Endothelial cell of umbilical vein (primary cell): ENCODE measurements at regions not wholly inside any gene's neighbourhood (a gene's known extent, or its start where the extent isn't known, plus 50 kb on each side); places are given as distances from the start of the nearest gene placed in this dataset.

Experiments used
- BruUV-seq: library from RNA; stranded (reverse); fragments of 400-500 nt; replicated peaks from 2 replicates; lab custom pipeline; 2021; lab: Mats Ljungman, UMichigan
- CTCF ChIA-PET: fragments of 300-600, 350-600 bp; sonication (Branson Sonifier 250); formaldehyde crosslinking; loops from one replicate; lab custom pipeline; 2021; ENCODE audit warnings: antibody characterized with exemption, inconsistent platforms; lab: Charles Lee
- POLR2A ChIA-PET: fragments of 300-600, 350-600 bp; sonication (Branson Sonifier 250); formaldehyde crosslinking; loops from one replicate; lab custom pipeline; 2021; ENCODE audit warnings: antibody characterized with exemption, inconsistent platforms; lab: Charles Lee
- DNase-seq: peaks from one replicate; pipeline ENCODE4 v3.0.0-alpha.2; 2011; ENCODE audit warnings: low read depth, low spot score
- FAIRE-seq: peaks from 2 replicates; lab custom pipeline; 2011; peaks lifted over from hg19 to GRCh38; lab: Jason Lieb, UNC
- H2AFZ ChIP-seq: 2 replicates; pipeline ENCODE4 v1.6.0; 2012; ENCODE audit warnings: low read depth, low read length, control low read depth, inconsistent platforms
- H3K27ac ChIP-seq: 2 replicates; pipeline ENCODE4 v1.5.1; 2011; ENCODE audit warnings: low read depth, mild to moderate bottlenecking, control low read depth, low read length, moderate library complexity; ENCODE audit not compliant: insufficient read depth
- H3K27me3 ChIP-seq, 2 experiments: 2 replicates each; pipeline versions ENCODE4 v1.6.0 to v1.6.1; 2011; ENCODE audit warnings: low read length in 2 of 2, mixed read lengths in 1 of 2; ENCODE audit not compliant: control insufficient read depth in 2 of 2, insufficient read depth in 2 of 2
- H3K36me3 ChIP-seq, 2 experiments: 2 replicates in 1 of 2; 3 replicates in 1 of 2; pipeline ENCODE4 v1.5.1; 2011; ENCODE audit warnings: low read length in 2 of 2, mild to moderate bottlenecking in 1 of 2, moderate library complexity in 1 of 2; ENCODE audit not compliant: control insufficient read depth in 2 of 2, insufficient read depth in 2 of 2; ENCODE audit errors: extremely low read depth in 1 of 2
- H3K4me1 ChIP-seq: 3 replicates; pipeline ENCODE4 v1.5.1; 2011; ENCODE audit warnings: mild to moderate bottlenecking, low read length; ENCODE audit not compliant: control insufficient read depth, insufficient read depth; ENCODE audit errors: extremely low read depth
- H3K4me2 ChIP-seq: 2 replicates; pipeline ENCODE4 v1.6.1; 2011; ENCODE audit warnings: low read length, control low read depth, mixed read lengths; ENCODE audit not compliant: insufficient read depth
- H3K4me3 ChIP-seq, 3 experiments: fragments of 200-600 bp in 1 of 3; sonication (generic), shearing (Covaris generic) in 1 of 3; replicated peaks in 1 of 3; 2 replicates each; pipeline ENCODE4 v1.5.1; 2011 to 2016; ENCODE audit warnings: control low read depth in 3 of 3, low read length in 3 of 3, mild to moderate bottlenecking in 2 of 3, inconsistent platforms in 1 of 3, low read depth in 1 of 3, moderate library complexity in 1 of 3; ENCODE audit not compliant: insufficient read depth in 1 of 3
- H3K79me2 ChIP-seq: 2 replicates; pipeline ENCODE4 v1.6.0; 2012; ENCODE audit warnings: low read length, inconsistent platforms; ENCODE audit not compliant: control insufficient read depth, insufficient read depth
- H3K9ac ChIP-seq: replicated peaks from 2 replicates; pipeline ENCODE3; 2011; ENCODE audit warnings: low read length, control low read depth; ENCODE audit not compliant: insufficient read depth; ENCODE audit errors: extremely low read depth
- H3K9me1 ChIP-seq: replicated peaks from 3 replicates; pipeline ENCODE4 v1.6.0; 2011; ENCODE audit warnings: mild to moderate bottlenecking, low read length; ENCODE audit not compliant: control insufficient read depth, insufficient read depth; ENCODE audit errors: extremely low read depth
- H3K9me3 ChIP-seq: replicated peaks from 2 replicates; pipeline ENCODE4 v1.5.1; 2012; ENCODE audit warnings: low read length, inconsistent platforms; ENCODE audit not compliant: control insufficient read depth, insufficient read depth
- H4K20me1 ChIP-seq: replicated peaks from 2 replicates; pipeline ENCODE3; 2011; ENCODE audit warnings: mild to moderate bottlenecking, low read length; ENCODE audit not compliant: control insufficient read depth, insufficient read depth; ENCODE audit errors: extremely low read depth
- EZH2 ChIP-seq: IDR thresholded peaks from 2 replicates; pipeline ENCODE4 v1.6.1; 2012; ENCODE audit warnings: borderline replicate concordance, low read depth, mild to moderate bottlenecking, moderate library complexity, low read length, inconsistent platforms; ENCODE audit not compliant: severe bottlenecking
- FOS ChIP-seq: IDR thresholded peaks from 2 replicates; pipeline ENCODE4 v1.6.1; 2011; ENCODE audit warnings: mild to moderate bottlenecking, low read length, moderate library complexity, borderline replicate concordance; ENCODE audit not compliant: insufficient read depth
- GATA2 ChIP-seq: IDR thresholded peaks from 2 replicates; pipeline ENCODE4 v1.7.0; 2011; ENCODE audit warnings: low read depth, mild to moderate bottlenecking, moderate library complexity, mixed read lengths, low read length; ENCODE audit not compliant: insufficient read length, insufficient read depth
- JUN ChIP-seq: IDR thresholded peaks from 2 replicates; pipeline ENCODE4 v1.6.1; 2011; ENCODE audit warnings: borderline replicate concordance, low read depth; ENCODE audit not compliant: insufficient read length, insufficient read depth
- MAX ChIP-seq: IDR thresholded peaks from 2 replicates; pipeline ENCODE4 v1.6.1; 2011; ENCODE audit not compliant: insufficient read depth, insufficient read length
- MYC ChIP-seq: IDR thresholded peaks from one replicate; pipeline ENCODE4 v1.6.1; 2011; ENCODE audit warnings: mild to moderate bottlenecking, low read depth, low read length
- POLR2A ChIP-seq: IDR thresholded peaks from 2 replicates; pipeline ENCODE4 v1.6.1; 2012; ENCODE audit warnings: low read depth, mild to moderate bottlenecking, control low read depth, low read length
- POLR2AphosphoS5 ChIP-seq: IDR thresholded peaks from 2 replicates; pipeline ENCODE4 v1.6.1; 2012; ENCODE audit warnings: low read depth, mild to moderate bottlenecking, control low read depth, low read length, moderate library complexity; ENCODE audit not compliant: insufficient read depth
- dilution Hi-C: fragments of 300-500 bp; cut with MboI; formaldehyde crosslinking; loops from one replicate; pipeline ENCODE4 v1.15.0; 2019; ENCODE audit warnings: low sequenced_read_pairs; ENCODE audit not compliant: extremely low pct_ligation_motif_present
- intact Hi-C: fragments of 100-400 bp; cut with micrococcal nuclease; formaldehyde crosslinking; loops from one replicate; pipeline ENCODE4 v1.10.0; 2022
- TF ChIP-seq, protein P1 (sequence below), 2 donors: IDR thresholded peaks; 1 replicate in 1 of 2; 2 replicates in 1 of 2; pipeline ENCODE4 v1.5.1; 2011; ENCODE audit warnings: low read length in 2 of 2, mild to moderate bottlenecking in 2 of 2, moderate library complexity in 2 of 2, control low read depth in 1 of 2, inconsistent platforms in 1 of 2, low read depth in 1 of 2; ENCODE audit not compliant: insufficient read depth in 1 of 2; ENCODE audit errors: extremely low read depth in 1 of 2

- dilution Hi-C loops (no loop called here), intact Hi-C loops (no loop called here)
- H2AFZ ChIP-seq: no peak overlapping the region
- no peaks in the 10 kb centered on the region for H3K9me3 ChIP-seq
- ChIA-PET CTCF (no interaction called here), POLR2A (no interaction called here)
- H3K4me3 ChIP-seq: no peak overlapping the region
- no peak overlapping the region for H3K9ac ChIP-seq
- H3K4me2 ChIP-seq: no peak overlapping the region
- DNase-seq: no peak
- H3K9me1 ChIP-seq: no peaks in the 10 kb centered on the region
- no peak for FAIRE-seq
- H3K27me3 ChIP-seq: no peaks in the 10 kb centered on the region
- no peaks in the 10 kb centered on the region for H4K20me1 ChIP-seq
- no peaks in the 10 kb centered on the region for H3K36me3 ChIP-seq
- BruUV-seq: no TSS peak
- H3K27ac ChIP-seq: no peak overlapping the region
- H3K79me2 ChIP-seq: no peaks in the 10 kb centered on the region
- no peak for TF ChIP-seq EZH2
- no peak for TF ChIP-seq JUN
- no peak for TF ChIP-seq MYC
- TF ChIP-seq, protein P1, sequence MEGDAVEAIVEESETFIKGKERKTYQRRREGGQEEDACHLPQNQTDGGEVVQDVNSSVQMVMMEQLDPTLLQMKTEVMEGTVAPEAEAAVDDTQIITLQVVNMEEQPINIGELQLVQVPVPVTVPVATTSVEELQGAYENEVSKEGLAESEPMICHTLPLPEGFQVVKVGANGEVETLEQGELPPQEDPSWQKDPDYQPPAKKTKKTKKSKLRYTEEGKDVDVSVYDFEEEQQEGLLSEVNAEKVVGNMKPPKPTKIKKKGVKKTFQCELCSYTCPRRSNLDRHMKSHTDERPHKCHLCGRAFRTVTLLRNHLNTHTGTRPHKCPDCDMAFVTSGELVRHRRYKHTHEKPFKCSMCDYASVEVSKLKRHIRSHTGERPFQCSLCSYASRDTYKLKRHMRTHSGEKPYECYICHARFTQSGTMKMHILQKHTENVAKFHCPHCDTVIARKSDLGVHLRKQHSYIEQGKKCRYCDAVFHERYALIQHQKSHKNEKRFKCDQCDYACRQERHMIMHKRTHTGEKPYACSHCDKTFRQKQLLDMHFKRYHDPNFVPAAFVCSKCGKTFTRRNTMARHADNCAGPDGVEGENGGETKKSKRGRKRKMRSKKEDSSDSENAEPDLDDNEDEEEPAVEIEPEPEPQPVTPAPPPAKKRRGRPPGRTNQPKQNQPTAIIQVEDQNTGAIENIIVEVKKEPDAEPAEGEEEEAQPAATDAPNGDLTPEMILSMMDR (IDR thresholded peaks at IDR 0.05; ENCODE audit: extremely low read depth in 1 of 2, insufficient read depth in 1 of 2, low read depth in 1 of 2, low read length in 2 of 2): no peak
- no peaks in the 10 kb centered on the region for H3K4me1 ChIP-seq
These were observed 104.2 kb upstream of the SOX6 start for GRCh38 chr11:16460508-16460907.

DNA sequence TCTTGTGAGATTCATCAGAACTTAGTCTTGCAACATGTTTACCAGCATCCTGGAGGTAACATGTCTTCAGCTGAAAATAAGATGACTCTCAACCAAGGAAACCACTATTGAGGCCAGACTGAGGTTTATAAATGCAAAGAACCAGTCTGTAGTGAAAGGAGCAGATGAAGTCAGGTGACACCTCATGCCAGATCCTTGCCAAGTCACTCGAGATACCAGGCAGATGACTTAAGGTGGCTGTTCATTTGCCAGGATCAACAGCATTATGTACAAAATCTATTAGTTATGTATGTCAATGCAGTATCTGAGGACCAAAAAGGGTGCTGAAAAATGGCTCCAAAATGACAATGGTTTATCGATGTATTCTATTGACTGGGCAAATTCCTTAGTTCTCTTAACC, 100.0 kb upstream of the SOX6 start:
- BruUV-seq: no TSS peak
- Histone ChIP-seq H3K27ac (no peak overlapping the region), H3K79me2 (no peaks in the 10 kb centered on the region), H3K4me3 (no peak overlapping the region), H2AFZ (no peak overlapping the region), H3K36me3 (no peaks in the 10 kb centered on the region), H4K20me1 (no peaks in the 10 kb centered on the region), H3K9ac (no peak overlapping the region), H3K9me1 (no peaks in the 10 kb centered on the region), H3K4me1 (no peaks in the 10 kb centered on the region), H3K9me3 (no peaks in the 10 kb centered on the region), H3K27me3 (no peaks in the 10 kb centered on the region), H3K4me2 (no peak overlapping the region)
- intact Hi-C loops: no loop called here
- dilution Hi-C loops: no loop called here
- TF ChIP-seq, protein P1 (IDR thresholded peaks at IDR 0.05; ENCODE audit: extremely low read depth in 1 of 2, insufficient read depth in 1 of 2, low read depth in 1 of 2, low read length in 2 of 2): no peak
- TF ChIP-seq POLR2AphosphoS5 (no peak), MYC (no peak), FOS (no peak), POLR2A (no peak), MAX (no peak), JUN (no peak), GATA2 (no peak), EZH2 (no peak)
- ChIA-PET POLR2A (no interaction called here), CTCF (no interaction called here)
- no peak for FAIRE-seq
- no peak for DNase-seq
